Neuronal stem cell (in vitro differentiated cells): ENCODE measurements at regions not wholly inside any gene's neighbourhood (a gene's known extent, or its start where the extent isn't known, plus 50 kb on each side); places are given as distances from the start of the nearest gene placed in this dataset.
A peak's percentile ranks its signal among the peaks of the same experiment; 100 is the strongest.

Source experiments
- DNase-seq: peaks from one replicate; pipeline ENCODE4 v3.0.0-alpha.2; 2013; ENCODE audit warnings: low spot score
- H2AFZ ChIP-seq: one replicate; pipeline ENCODE4 v1.6.1; 2013; ENCODE audit warnings: mild to moderate bottlenecking, low read length, inconsistent platforms
- H2AK5ac ChIP-seq: 2 replicates; pipeline ENCODE4 v1.6.1; 2013; ENCODE audit warnings: low read depth, mild to moderate bottlenecking, inconsistent platforms, low read length, moderate library complexity, mixed read lengths
- H2BK120ac ChIP-seq: 2 replicates; pipeline ENCODE4 v1.6.1; 2013; ENCODE audit warnings: low read depth, mild to moderate bottlenecking, inconsistent platforms, low read length, moderate library complexity, mixed read lengths
- H2BK12ac ChIP-seq: one replicate; pipeline ENCODE4 v1.6.1; 2013; ENCODE audit warnings: low read length, inconsistent platforms
- H2BK15ac ChIP-seq: 2 replicates; pipeline ENCODE4 v1.6.1; 2013; ENCODE audit warnings: mild to moderate bottlenecking, low read length, inconsistent platforms, mixed read lengths
- H2BK5ac ChIP-seq: one replicate; pipeline ENCODE4 v1.6.1; 2013; ENCODE audit warnings: inconsistent platforms, mild to moderate bottlenecking, low read length, moderate library complexity
- H3K14ac ChIP-seq: one replicate; pipeline ENCODE4 v1.6.1; 2013; ENCODE audit warnings: low read length, inconsistent platforms
- H3K18ac ChIP-seq: 2 replicates; pipeline ENCODE4 v1.6.1; 2013; ENCODE audit warnings: low read length, inconsistent platforms
- H3K23ac ChIP-seq: 2 replicates; pipeline ENCODE4 v1.6.1; 2013; ENCODE audit warnings: low read depth, mild to moderate bottlenecking, mixed read lengths, low read length, inconsistent platforms; ENCODE audit not compliant: poor library complexity
- H3K27ac ChIP-seq: replicated peaks from 3 replicates; pipeline ENCODE4 v1.5.1; 2013; ENCODE audit warnings: low read length, inconsistent platforms
- H3K27me3 ChIP-seq, 3 experiments: 2 replicates each; pipeline ENCODE4 v1.6.1; 2013; ENCODE audit warnings: low read length in 3 of 3, mild to moderate bottlenecking in 2 of 3, inconsistent platforms in 1 of 3, low read depth in 1 of 3, mixed read lengths in 1 of 3, moderate library complexity in 1 of 3; ENCODE audit not compliant: control insufficient read depth in 3 of 3, insufficient read depth in 3 of 3
- H3K36me3 ChIP-seq, 2 donors: replicated peaks in 1 of 2; 2 replicates each; pipeline ENCODE4 v1.6.1; 2013; ENCODE audit warnings: low read length in 2 of 2; ENCODE audit not compliant: control insufficient read depth in 2 of 2, insufficient read depth in 2 of 2
- H3K4ac ChIP-seq: 2 replicates; pipeline ENCODE4 v1.6.1; 2013; ENCODE audit warnings: inconsistent platforms, mild to moderate bottlenecking, low read length, moderate library complexity
- H3K4me1 ChIP-seq, 2 donors: 1 replicate in 1 of 2; 2 replicates in 1 of 2; pipeline ENCODE4 v1.6.1; 2013; ENCODE audit warnings: low read length in 2 of 2, low read depth in 1 of 2; ENCODE audit not compliant: control insufficient read depth in 2 of 2, insufficient read depth in 1 of 2
- H3K4me2 ChIP-seq: one replicate; pipeline ENCODE4 v1.6.1; 2013; ENCODE audit warnings: mild to moderate bottlenecking, low read length, inconsistent platforms; ENCODE audit not compliant: insufficient read depth, poor library complexity, severe bottlenecking
- H3K4me3 ChIP-seq, 2 donors: 2 replicates each; pipeline ENCODE4 v1.5.1; 2013; ENCODE audit warnings: low read length in 2 of 2, mild to moderate bottlenecking in 2 of 2, inconsistent platforms in 1 of 2, moderate library complexity in 1 of 2
- H3K79me1 ChIP-seq: one replicate; pipeline ENCODE4 v1.6.1; 2013; ENCODE audit warnings: low read depth, mild to moderate bottlenecking, inconsistent platforms, low read length, moderate library complexity
- H3K9ac ChIP-seq: one replicate; pipeline ENCODE4 v1.6.1; 2013; ENCODE audit warnings: mild to moderate bottlenecking, low read depth, low read length, inconsistent platforms; ENCODE audit not compliant: poor library complexity
- H3K9me3 ChIP-seq, 2 donors: replicated peaks in 1 of 2; 2 replicates each; pipeline versions ENCODE3 to v1.6.1; 2013; ENCODE audit warnings: low read length in 2 of 2, mild to moderate bottlenecking in 2 of 2, inconsistent platforms in 1 of 2, low read depth in 1 of 2, mixed read lengths in 1 of 2, moderate library complexity in 1 of 2; ENCODE audit not compliant: control insufficient read depth in 2 of 2, insufficient read depth in 1 of 2
- H4K8ac ChIP-seq: one replicate; pipeline ENCODE4 v1.6.1; 2013; ENCODE audit warnings: low read depth, mild to moderate bottlenecking, inconsistent platforms, low read length, moderate library complexity
- H4K91ac ChIP-seq: one replicate; pipeline ENCODE4 v1.6.1; 2013; ENCODE audit warnings: low read length, low read depth, mild to moderate bottlenecking, inconsistent platforms; ENCODE audit not compliant: poor library complexity
- WGBS, 2 donors: extraction: QIAGEN DNeasy Blood & Tissue Kit; methylation state at CpG; one replicate each; pipeline ENCODE4 v1.1.7; 2013; ENCODE audit warnings: missing lambda C conversion rate in 2 of 2, mixed read lengths in 1 of 2; ENCODE audit not compliant: insufficient read length in 2 of 2, insufficient replicate concordance in 1 of 2; ENCODE audit errors: extremely low coverage in 2 of 2; 5-methylcytosine and 5-hydroxymethylcytosine counted together

- no peaks in the 10 kb centered on the region for H3K36me3 ChIP-seq
- H2AK5ac ChIP-seq, result peak overlapping the region; percentile 50
- H3K27me3 ChIP-seq, result no peaks in the 10 kb centered on the region
- no peak overlapping the region for H3K9ac ChIP-seq
- H3K4me2 ChIP-seq, result no peak overlapping the region
- no peak overlapping the region for H2AFZ ChIP-seq
- H2BK15ac ChIP-seq, result no peak overlapping the region
- H4K8ac ChIP-seq, result no peak overlapping the region
- H3K23ac ChIP-seq, result no peak overlapping the region
- H4K91ac ChIP-seq, result no peak overlapping the region
- no peak overlapping the region for H2BK12ac ChIP-seq
- H3K4ac ChIP-seq, result no peak overlapping the region
- no peak for DNase-seq
- H3K4me1 ChIP-seq, result peaks cover 0 to 9% of the 10 kb centered on the region in 2 donors
- H2BK120ac ChIP-seq, result no peak overlapping the region
- H3K18ac ChIP-seq, result peak overlapping the region; percentile 49
- no peaks in the 10 kb centered on the region for H3K9me3 ChIP-seq
- no peaks in the 10 kb centered on the region for H3K79me1 ChIP-seq
- no peak overlapping the region for H3K27ac ChIP-seq
- WGBS, 2 donors, result no CpG with 5 or more reads among the region's 3 CpGs
- no peak overlapping the region for H3K4me3 ChIP-seq
- H3K14ac ChIP-seq, result no peak overlapping the region
- H2BK5ac ChIP-seq, result no peak overlapping the region
These were observed 173.1 kb downstream of the YTHDC2 start for GRCh38 chr5:113686599-113686998.

DNA sequence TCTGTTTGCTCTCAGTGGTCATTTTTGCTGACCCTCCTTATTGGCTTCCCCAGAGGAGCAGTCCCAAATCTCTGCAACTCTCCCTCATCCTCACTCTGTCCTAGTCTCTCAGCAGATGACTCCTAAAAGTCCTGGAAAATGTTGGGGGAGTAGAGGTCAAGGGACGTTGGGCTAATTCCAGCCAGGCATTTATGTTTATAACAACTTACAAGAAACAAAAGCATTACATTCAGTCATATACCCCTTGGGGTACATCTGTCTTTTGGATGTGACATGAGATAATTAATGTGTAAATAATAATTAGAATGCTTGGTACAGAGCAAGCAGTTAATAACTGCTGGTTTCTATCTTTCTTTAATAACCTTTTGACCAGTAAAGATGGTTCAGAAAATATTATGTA is 176.2 kb downstream of the YTHDC2 start:
- Histone ChIP-seq H3K27ac (no peak overlapping the region), H3K4me2 (no peak overlapping the region), H3K9me3 (no peaks in the 10 kb centered on the region)

DNA sequence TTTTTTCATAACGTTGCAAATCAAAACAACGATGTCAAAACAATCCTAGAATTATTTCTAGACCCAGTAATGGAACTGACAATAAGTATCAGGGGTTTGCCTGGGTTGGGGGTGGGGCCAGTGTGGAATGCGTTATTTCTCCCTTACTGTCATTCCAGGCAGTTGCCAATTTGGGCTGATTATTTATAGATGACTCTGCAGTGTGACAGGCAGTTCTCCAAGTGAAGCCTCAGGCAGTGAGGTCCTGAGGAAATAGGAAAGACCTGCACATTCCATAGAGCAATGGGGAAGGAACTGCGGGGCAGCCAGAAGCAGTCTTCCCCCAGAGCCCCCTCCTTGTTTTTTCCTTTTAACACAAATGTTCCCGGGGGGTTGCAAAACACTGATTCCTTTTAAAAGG is 179.0 kb downstream of the YTHDC2 start:
- H3K4me3 ChIP-seq, result no peak overlapping the region
- no peak overlapping the region for H2BK5ac ChIP-seq
- no peaks in the 10 kb centered on the region for H3K36me3 ChIP-seq
- no peaks in the 10 kb centered on the region for H3K9me3 ChIP-seq
- peaks cover 0 to 6% (median 0%) of the 10 kb centered on the region in 3 experiments for H3K27me3 ChIP-seq
- H3K79me1 ChIP-seq, result no peaks in the 10 kb centered on the region
- no CpG with 5 or more reads among the region's 5 CpGs for WGBS, 2 donors
- H2AFZ ChIP-seq, result no peak overlapping the region
- H3K27ac ChIP-seq, result peak overlapping the region; percentile 76
- H4K8ac ChIP-seq, result no peak overlapping the region
- H2BK15ac ChIP-seq, result no peak overlapping the region
- H2AK5ac ChIP-seq, result no peak overlapping the region
- no peak overlapping the region for H2BK120ac ChIP-seq
- H3K4me1 ChIP-seq, result peaks cover 5 to 8% of the 10 kb centered on the region in 2 donors
- H3K14ac ChIP-seq, result no peak overlapping the region
- H3K4me2 ChIP-seq, result peak overlapping the region; percentile 56
- no peak overlapping the region for H3K4ac ChIP-seq
- no peak overlapping the region for H3K23ac ChIP-seq
- no peak overlapping the region for H3K18ac ChIP-seq
- no peak overlapping the region for H2BK12ac ChIP-seq
- H3K9ac ChIP-seq, result no peak overlapping the region
- no peak for DNase-seq
- no peak overlapping the region for H4K91ac ChIP-seq

More for the DNA sequence above, 176.2 kb downstream of the YTHDC2 start:
- Histone ChIP-seq H3K79me1 (no peaks in the 10 kb centered on the region), H3K36me3 (no peaks in the 10 kb centered on the region), H3K9ac (no peak overlapping the region), H3K4ac (no peak overlapping the region), H3K4me3 (no peak overlapping the region), H2AFZ (no peak overlapping the region), H2BK15ac (no peak overlapping the region), H4K91ac (no peak overlapping the region), H3K23ac (no peak overlapping the region), H2BK5ac (no peak overlapping the region), H3K18ac (no peak overlapping the region), H3K4me1 (peaks cover 8 to 9% of the 10 kb centered on the region in 2 donors), H4K8ac (no peak overlapping the region), H2AK5ac (no peak overlapping the region), H2BK12ac (no peak overlapping the region), H3K14ac (no peak overlapping the region), H3K27me3 (peaks cover 0 to 6% (median 0%) of the 10 kb centered on the region in 3 experiments), H2BK120ac (no peak overlapping the region)
- WGBS, 2 donors, result no CpG with 5 or more reads among the region's 1 CpG
- no peak for DNase-seq

GRCh38 chr5:113692891-113693457 is 179.5 kb downstream of the YTHDC2 start:
- peak overlapping the region in 1 of 2 donors; percentile 13 for H3K4me3 ChIP-seq
- no peak overlapping the region for H4K91ac ChIP-seq
- H2AK5ac ChIP-seq, result no peak overlapping the region
- no peaks in the 10 kb centered on the region for H3K36me3 ChIP-seq
- H3K23ac ChIP-seq, result no peak overlapping the region
- H3K4me1 ChIP-seq, result peaks cover 5 to 8% of the 10 kb centered on the region in 2 donors
- no peak overlapping the region for H2BK15ac ChIP-seq
- H3K14ac ChIP-seq, result no peak overlapping the region
- H3K4me2 ChIP-seq, result peak overlapping the region; percentile 56
- no peak overlapping the region for H3K18ac ChIP-seq
- no peak overlapping the region for H2BK120ac ChIP-seq
- no peaks in the 10 kb centered on the region for H3K79me1 ChIP-seq
- no peak overlapping the region for H2BK5ac ChIP-seq
- H3K27ac ChIP-seq, result peak overlapping the region; percentile 76
- DNase-seq, result peak; percentile 69
- no peak overlapping the region for H3K4ac ChIP-seq
- H2BK12ac ChIP-seq, result no peak overlapping the region
- no CpG with 5 or more reads among the region's 15 CpGs for WGBS, 2 donors
- peak overlapping the region; percentile 18 for H2AFZ ChIP-seq
- no peaks in the 10 kb centered on the region for H3K9me3 ChIP-seq
- H3K27me3 ChIP-seq, result peaks cover 0 to 6% (median 0%) of the 10 kb centered on the region in 3 experiments
- no peak overlapping the region for H4K8ac ChIP-seq
- H3K9ac ChIP-seq, result no peak overlapping the region
